HEK293 (cell line): ENCODE measurements at regions not wholly inside any gene's neighbourhood (a gene's known extent, or its start where the extent isn't known, plus 50 kb on each side); places are given as distances from the start of the nearest gene placed in this dataset.
"Not testable (repeated sequence)": the region's sequence is repeated elsewhere in the genome, so short reads cannot be mapped to it uniquely, and the experiment has no call there.

Source experiments
- CTCF ChIA-PET: fragments of 350-600 bp; formaldehyde crosslinking; extraction: SDS; loops from one replicate; lab custom pipeline; 2021; ENCODE audit warnings: antibody characterized with exemption; lab: Yijun Ruan, JAX
- POLR2A ChIA-PET: fragments of 300-600 bp; formaldehyde crosslinking; extraction: SDS; loops from one replicate; lab custom pipeline; 2020; ENCODE audit warnings: antibody characterized with exemption, inconsistent platforms; lab: Yijun Ruan, JAX
- H3K27ac ChIP-seq: fragments of 200-500 bp; sonication (Bioruptor generic); 2 replicates; pipeline ENCODE4 v1.5.1; 2014; ENCODE audit warnings: low read depth, low read length, control low read depth, inconsistent platforms; ENCODE audit errors: extremely low read depth
- H3K36me3 ChIP-seq, 2 experiments: fragments of 200-500 bp in 1 of 2; sonication (Bioruptor generic) in 1 of 2; 1 replicate in 1 of 2; 2 replicates in 1 of 2; pipeline ENCODE4 v1.5.1; 2014 to 2017; ENCODE audit warnings: inconsistent platforms in 2 of 2, low read length in 2 of 2; ENCODE audit not compliant: control insufficient read depth in 2 of 2, insufficient read depth in 1 of 2
- H3K4me1 ChIP-seq: fragments of 200-500 bp; sonication (Bioruptor generic); 2 replicates; pipeline ENCODE4 v1.5.1; 2014; ENCODE audit warnings: mild to moderate bottlenecking, low read length, inconsistent platforms; ENCODE audit not compliant: control insufficient read depth, insufficient read depth
- H3K4me3 ChIP-seq: 2 replicates; pipeline ENCODE4 v1.5.1; 2011; ENCODE audit warnings: low read depth, mild to moderate bottlenecking, control low read depth, low read length, moderate library complexity
- H3K9me3 ChIP-seq: fragments of 200-500 bp; sonication (Bioruptor generic); 2 replicates; pipeline ENCODE4 v1.5.1; 2014; ENCODE audit warnings: low read depth, low read length, inconsistent platforms; ENCODE audit not compliant: control insufficient read depth, insufficient read depth
- BCL6B ChIP-seq: fragments of 450-650 bp; formaldehyde crosslinking; IDR thresholded peaks from 2 replicates; pipeline ENCODE4 v1.5.1; 2017; ENCODE audit warnings: missing biosample characterization, missing genetic modification characterization
- ELK4 ChIP-seq: IDR thresholded peaks from 2 replicates; pipeline ENCODE4 v1.6.1; 2011; ENCODE audit warnings: mild to moderate bottlenecking, low read depth, low read length, borderline replicate concordance
- MZF1 ChIP-seq: fragments of 450-650 bp; formaldehyde crosslinking; IDR thresholded peaks from 2 replicates; pipeline ENCODE4 v1.5.1; 2017; ENCODE audit warnings: missing biosample characterization, missing genetic modification characterization, borderline replicate concordance
- PRDM2 ChIP-seq: fragments of 450-650 bp; formaldehyde crosslinking; IDR thresholded peaks from 2 replicates; pipeline ENCODE4 v1.5.1; 2016; ENCODE audit warnings: missing biosample characterization, missing genetic modification characterization, borderline replicate concordance
- RBAK ChIP-seq: fragments of 450-650 bp; formaldehyde crosslinking; IDR thresholded peaks from 2 replicates; pipeline ENCODE4 v1.5.1; 2016; ENCODE audit warnings: missing biosample characterization, missing genetic modification characterization
- ZBTB6 ChIP-seq: fragments of 450-650 bp; formaldehyde crosslinking; IDR thresholded peaks from 2 replicates; pipeline ENCODE4 v1.5.1; 2017; ENCODE audit warnings: missing biosample characterization, missing genetic modification characterization
- ZEB2 ChIP-seq: fragments of 450-650 bp; formaldehyde crosslinking; IDR thresholded peaks from 2 replicates; pipeline ENCODE4 v1.5.1; 2016; ENCODE audit warnings: missing biosample characterization, missing genetic modification characterization
- ZNF248 ChIP-seq: fragments of 450-650 bp; formaldehyde crosslinking; IDR thresholded peaks from 2 replicates; pipeline ENCODE4 v1.5.1; 2017; ENCODE audit warnings: missing biosample characterization, missing genetic modification characterization
- ZNF292 ChIP-seq: fragments of 450-650 bp; formaldehyde crosslinking; IDR thresholded peaks from 2 replicates; pipeline ENCODE4 v1.5.1; 2016; ENCODE audit warnings: low read depth, missing biosample characterization, missing genetic modification characterization, borderline replicate concordance
- ZNF426 ChIP-seq: fragments of 450-650 bp; formaldehyde crosslinking; IDR thresholded peaks from 2 replicates; pipeline ENCODE4 v1.5.1; 2017; ENCODE audit warnings: missing biosample characterization, missing genetic modification characterization, mild to moderate bottlenecking, inconsistent platforms, moderate library complexity
- ZNF433 ChIP-seq: fragments of 450-650 bp; formaldehyde crosslinking; IDR thresholded peaks from 2 replicates; pipeline ENCODE4 v1.5.1; 2016; ENCODE audit warnings: missing biosample characterization, missing genetic modification characterization, low read depth
- ZNF558 ChIP-seq: fragments of 450-650 bp; formaldehyde crosslinking; IDR thresholded peaks from 2 replicates; pipeline ENCODE4 v1.5.1; 2016; ENCODE audit warnings: missing biosample characterization, missing genetic modification characterization
- ZNF645 ChIP-seq: fragments of 450-650 bp; formaldehyde crosslinking; IDR thresholded peaks from 2 replicates; pipeline ENCODE4; 2016; ENCODE audit warnings: missing biosample characterization, missing genetic modification characterization
- ZNF660 ChIP-seq: fragments of 450-650 bp; IDR thresholded peaks from 2 replicates; pipeline ENCODE4 v1.5.1; 2018; ENCODE audit warnings: missing biosample characterization, mild to moderate bottlenecking, missing genetic modification characterization
- ZNF704 ChIP-seq: fragments of 450-650 bp; formaldehyde crosslinking; IDR thresholded peaks from 2 replicates; pipeline ENCODE4 v1.5.1; 2016; ENCODE audit warnings: missing biosample characterization, missing genetic modification characterization
- ZNF76 ChIP-seq: fragments of 450-650 bp; formaldehyde crosslinking; IDR thresholded peaks from 2 replicates; pipeline ENCODE4; 2016; ENCODE audit warnings: low read depth, missing biosample characterization, missing genetic modification characterization, borderline replicate concordance
- ZNF830 ChIP-seq: fragments of 450-650 bp; IDR thresholded peaks from 2 replicates; pipeline ENCODE4 v1.5.0; 2018; ENCODE audit warnings: missing biosample characterization, missing genetic modification characterization, low read depth, mild to moderate bottlenecking, moderate library complexity

- Histone ChIP-seq H3K27ac (no peak overlapping the region), H3K4me1 (no peaks in the 10 kb centered on the region), H3K4me3 (no peak overlapping the region), H3K36me3 (no peaks in the 10 kb centered on the region), H3K9me3 (no peaks in the 10 kb centered on the region)
- CTCF ChIA-PET: no interaction called here
- TF ChIP-seq PRDM2 (no peak), ZNF645 (tag by site-specific recombination) (no peak), ZNF248 (tag by site-specific recombination) (no peak), BCL6B (tag by site-specific recombination) (no peak), RBAK (tag by site-specific recombination) (no peak), ZNF426 (tag by site-specific recombination) (no peak), MZF1 (tag by site-specific recombination) (no peak), ZNF558 (tag by site-specific recombination) (no peak), ZNF830 (tag by site-specific recombination) (no peak), ZNF292 (tag by site-specific recombination) (no peak), ZNF76 (tag by site-specific recombination) (no peak), ZNF433 (tag by site-specific recombination) (no peak), ZNF660 (tag by site-specific recombination) (no peak)
- POLR2A ChIA-PET: no interaction called here
Measured at GRCh38 chr1:191504999-191505398, 653.3 kb upstream of the RGS18 start.

GRCh38 chr1:191508239-191508638, 650.0 kb upstream of the RGS18 start:
- Histone ChIP-seq H3K4me3 (no peak overlapping the region), H3K36me3 (no peaks in the 10 kb centered on the region), H3K9me3 (no peaks in the 10 kb centered on the region), H3K27ac (no peak overlapping the region), H3K4me1 (no peaks in the 10 kb centered on the region)
- CTCF ChIA-PET: no interaction called here
- TF ChIP-seq ZEB2 (tag by site-specific recombination) (no peak), ZBTB6 (tag by site-specific recombination) (no peak), ELK4 (no peak), ZNF704 (tag by site-specific recombination) (no peak)
- TF ChIP-seq, all 188 proteins: peak for 0
- POLR2A ChIA-PET: no interaction called here

- H3K36me3 ChIP-seq, POLR2A ChIA-PET, CTCF ChIA-PET, H3K9me3 ChIP-seq, H3K27ac ChIP-seq, H3K4me1 ChIP-seq, H3K4me3 ChIP-seq: not testable (repeated sequence)
Measured at GRCh38 chr1:191511480-191511879, 646.8 kb upstream of the RGS18 start.
